Upper lobe of right lung (tissue), 1 donor: ENCODE measurements at regions not wholly inside any gene's neighbourhood (a gene's known extent, or its start where the extent isn't known, plus 50 kb on each side); places are given as distances from the start of the nearest gene placed in this dataset.

Source experiments
- ATAC-seq: fragments of 200-7000 bp; cut with Tn5 transposase; one replicate; pipeline ENCODE4 v1.9.1; 2020; ENCODE audit warnings: mild to moderate bottlenecking, moderate library complexity
- DNase-seq: peaks from one replicate; pipeline ENCODE4 v3.0.0-alpha.2; 2020
- H3K27ac ChIP-seq: fragments of 200-600 bp; one replicate; pipeline ENCODE4 v1.8.0; 2022
- H3K27me3 ChIP-seq: fragments of 200-600 bp; one replicate; pipeline ENCODE4 v1.8.0; 2022; ENCODE audit warnings: mild to moderate bottlenecking
- H3K36me3 ChIP-seq: fragments of 200-600 bp; one replicate; pipeline ENCODE4 v1.8.0; 2022
- H3K4me1 ChIP-seq: fragments of 200-600 bp; one replicate; pipeline ENCODE4 v1.8.0; 2022
- H3K4me3 ChIP-seq: fragments of 200-600 bp; one replicate; pipeline ENCODE4 v1.8.0; 2022; ENCODE audit warnings: mild to moderate bottlenecking
- H3K9me3 ChIP-seq: fragments of 200-600 bp; one replicate; pipeline ENCODE4 v1.8.0; 2022
- intact Hi-C: fragments of 100-400 bp; cut with DNase I; formaldehyde crosslinking; loops from one replicate; pipeline ENCODE4 v1.11.0; 2022
- TF ChIP-seq, protein P1 (sequence below): fragments of 200-600 bp; IDR thresholded peaks from one replicate; pipeline ENCODE4 v1.8.0; 2022; ENCODE audit warnings: antibody characterized with exemption
- donor health status: DM: no; HTN: yes; CAD: no; lungs with severe emphysema.

DNA sequence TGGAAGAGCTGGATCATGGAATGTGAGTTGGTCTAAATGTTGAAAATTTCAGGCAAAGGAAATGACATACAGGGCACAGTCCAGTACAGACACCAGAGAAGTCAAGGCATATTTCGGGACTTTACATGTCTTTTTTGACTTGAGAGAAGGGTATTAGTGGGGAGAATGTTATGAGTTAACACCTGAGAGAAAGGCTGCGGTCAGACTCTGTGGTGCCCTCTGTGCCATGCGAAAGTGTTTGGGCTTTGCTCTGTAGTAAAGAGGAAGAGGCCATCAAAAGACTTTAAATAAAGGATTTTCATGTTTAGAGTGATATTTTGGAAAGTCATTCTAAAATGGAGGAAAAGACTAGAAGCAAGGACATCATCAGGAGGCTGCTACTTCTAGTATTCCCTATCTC, 607.4 kb downstream of the CCSER2 start:
- H3K9me3 ChIP-seq: no peaks in the 10 kb centered on the region
- no peak for DNase-seq
- intact Hi-C loops: no loop called here
- no peak for ATAC-seq
- no peak overlapping the region for H3K27ac ChIP-seq
- H3K4me3 ChIP-seq: no peak overlapping the region
- H3K36me3 ChIP-seq: no peaks in the 10 kb centered on the region
- no peaks in the 10 kb centered on the region for H3K27me3 ChIP-seq
- TF ChIP-seq, protein P1, sequence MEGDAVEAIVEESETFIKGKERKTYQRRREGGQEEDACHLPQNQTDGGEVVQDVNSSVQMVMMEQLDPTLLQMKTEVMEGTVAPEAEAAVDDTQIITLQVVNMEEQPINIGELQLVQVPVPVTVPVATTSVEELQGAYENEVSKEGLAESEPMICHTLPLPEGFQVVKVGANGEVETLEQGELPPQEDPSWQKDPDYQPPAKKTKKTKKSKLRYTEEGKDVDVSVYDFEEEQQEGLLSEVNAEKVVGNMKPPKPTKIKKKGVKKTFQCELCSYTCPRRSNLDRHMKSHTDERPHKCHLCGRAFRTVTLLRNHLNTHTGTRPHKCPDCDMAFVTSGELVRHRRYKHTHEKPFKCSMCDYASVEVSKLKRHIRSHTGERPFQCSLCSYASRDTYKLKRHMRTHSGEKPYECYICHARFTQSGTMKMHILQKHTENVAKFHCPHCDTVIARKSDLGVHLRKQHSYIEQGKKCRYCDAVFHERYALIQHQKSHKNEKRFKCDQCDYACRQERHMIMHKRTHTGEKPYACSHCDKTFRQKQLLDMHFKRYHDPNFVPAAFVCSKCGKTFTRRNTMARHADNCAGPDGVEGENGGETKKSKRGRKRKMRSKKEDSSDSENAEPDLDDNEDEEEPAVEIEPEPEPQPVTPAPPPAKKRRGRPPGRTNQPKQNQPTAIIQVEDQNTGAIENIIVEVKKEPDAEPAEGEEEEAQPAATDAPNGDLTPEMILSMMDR: no peak
- H3K4me1 ChIP-seq: no peaks in the 10 kb centered on the region

GRCh38 chr10:84938117-84938905, 609.9 kb downstream of the CCSER2 start:
- peak; percentile 60 for ATAC-seq
- TF ChIP-seq, protein P1: no peak
- no peak overlapping the region for H3K27ac ChIP-seq
- no peak overlapping the region for H3K4me3 ChIP-seq
- no peak for DNase-seq
- no peaks in the 10 kb centered on the region for H3K36me3 ChIP-seq
- intact Hi-C loops: no loop called here
- H3K9me3 ChIP-seq: no peaks in the 10 kb centered on the region
- no peaks in the 10 kb centered on the region for H3K27me3 ChIP-seq
- H3K4me1 ChIP-seq: no peaks in the 10 kb centered on the region

DNA sequence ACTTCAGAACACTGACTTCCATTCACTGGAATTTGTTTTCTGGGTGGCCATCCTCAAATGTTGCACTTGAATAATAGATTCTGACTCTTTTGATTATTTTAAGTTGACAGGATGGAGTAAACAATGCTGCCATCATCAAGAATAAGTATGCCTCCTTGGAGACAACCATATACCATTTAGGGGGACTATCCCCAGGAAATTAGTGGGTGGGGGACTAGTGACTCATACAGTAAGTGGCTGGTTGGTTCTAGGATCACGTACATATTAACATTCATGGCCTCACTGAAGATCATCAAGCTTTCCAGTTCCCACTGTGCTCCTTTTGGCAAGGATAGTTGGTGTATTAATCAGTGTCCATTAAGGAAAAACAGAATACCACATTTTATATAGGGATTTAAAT, 615.2 kb downstream of the CCSER2 start:
- Histone ChIP-seq H3K36me3 (no peaks in the 10 kb centered on the region), H3K4me1 (no peaks in the 10 kb centered on the region), H3K9me3 (no peaks in the 10 kb centered on the region), H3K27ac (no peak overlapping the region), H3K4me3 (no peak overlapping the region), H3K27me3 (no peaks in the 10 kb centered on the region)
- ATAC-seq (no peak), DNase-seq (no peak)
- TF ChIP-seq, protein P1: no peak
- intact Hi-C loops: no loop called here

- H3K4me1 ChIP-seq: no peaks in the 10 kb centered on the region
- no peaks in the 10 kb centered on the region for H3K27me3 ChIP-seq
- H3K9me3 ChIP-seq: no peaks in the 10 kb centered on the region
- no peak overlapping the region for H3K4me3 ChIP-seq
- TF ChIP-seq, protein P1: no peak
- H3K36me3 ChIP-seq: no peaks in the 10 kb centered on the region
- ATAC-seq: no peak
- H3K27ac ChIP-seq: no peak overlapping the region
- DNase-seq: no peak
- intact Hi-C loops: no loop called here
These were observed 615.8 kb downstream of the CCSER2 start for GRCh38 chr10:84944187-84944586.

- TF ChIP-seq, protein P1: no peak
These were observed 617.4 kb downstream of the CCSER2 start for GRCh38 chr10:84945791-84946190.

More at GRCh38 chr10:84945791-84946190, 617.4 kb downstream of the CCSER2 start:
- no peak overlapping the region for H3K4me3 ChIP-seq
- ATAC-seq (no peak), DNase-seq (no peak)
- H3K36me3 ChIP-seq: no peaks in the 10 kb centered on the region
- no peak overlapping the region for H3K27ac ChIP-seq
- no peaks in the 10 kb centered on the region for H3K9me3 ChIP-seq
- intact Hi-C loops: no loop called here
- H3K4me1 ChIP-seq: no peaks in the 10 kb centered on the region
- H3K27me3 ChIP-seq: no peaks in the 10 kb centered on the region
